NCI-H69 (cell line): ENCODE measurements at regions not wholly inside any gene's neighbourhood (a gene's known extent, or its start where the extent isn't known, plus 50 kb on each side); places are given as distances from the start of the nearest gene placed in this dataset.
"Not testable (repeated sequence)": the region's sequence is repeated elsewhere in the genome, so short reads cannot be mapped to it uniquely, and the experiment has no call there.

Source experiments
- DNase-seq: peaks from one replicate; lab custom pipeline; 2025; lab: John Stamatoyannopoulos, UW

GRCh38 chr10:64578757-64579156 is 1057.6 kb downstream of the REEP3 start:
- DNase-seq: not testable (repeated sequence)

DNA sequence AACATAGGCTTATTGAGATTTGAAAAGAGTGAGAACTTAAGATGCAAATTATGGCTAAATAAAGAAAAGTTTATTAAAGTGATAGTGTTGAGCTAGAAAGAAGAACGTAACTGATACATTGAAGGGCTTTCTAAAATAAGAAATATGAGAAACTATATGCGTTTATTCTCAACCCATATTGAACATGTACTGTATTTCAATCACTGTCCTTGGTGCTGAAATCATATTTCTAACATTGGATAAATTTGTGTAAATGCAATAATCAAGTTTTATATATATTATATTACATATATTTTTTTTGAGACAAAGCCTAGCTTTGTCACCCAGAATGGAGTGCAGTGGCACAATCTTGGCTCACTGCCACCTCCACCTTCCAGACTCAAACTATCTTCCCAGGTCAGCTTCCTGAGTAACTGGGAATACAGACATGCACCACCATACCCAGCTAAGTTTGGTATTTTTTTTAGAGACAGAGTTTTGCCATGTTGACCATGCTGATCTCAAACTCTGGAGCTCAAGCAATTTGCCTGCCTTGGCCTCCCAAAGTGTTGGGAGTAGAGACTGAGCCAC is 1065.8 kb downstream of the REEP3 start:
- no peak for DNase-seq

- no peak for DNase-seq
Observed at GRCh38 chr10:64594072-64594471, 1072.9 kb downstream of the REEP3 start.

- DNase-seq: no peak
Observed at GRCh38 chr10:64598600-64598999, 1077.4 kb downstream of the REEP3 start.

DNA sequence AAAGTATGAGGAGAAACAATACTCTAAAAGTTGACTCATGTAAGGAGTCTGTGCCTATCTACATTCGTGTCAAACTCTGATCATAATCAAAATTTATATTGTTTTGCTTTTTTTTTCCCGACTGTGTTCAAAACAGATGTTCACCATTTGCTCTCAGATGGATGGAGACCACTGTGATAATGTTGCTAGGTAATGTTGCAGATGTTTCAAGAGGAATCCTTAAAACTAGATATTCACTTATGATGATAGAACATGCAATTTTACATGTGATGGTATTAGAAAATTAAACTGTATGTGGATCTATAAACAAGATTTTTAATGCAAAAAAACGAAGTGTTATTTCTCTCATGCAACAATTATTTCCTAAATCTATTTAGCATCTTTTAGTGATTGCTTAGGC is 1080.1 kb downstream of the REEP3 start:
- no peak for DNase-seq

GRCh38 chr10:64617085-64617484 is 1095.9 kb downstream of the REEP3 start:
- no peak for DNase-seq

- DNase-seq: no peak
Observed at GRCh38 chr10:64619102-64619501, 1097.9 kb downstream of the REEP3 start.

GRCh38 chr10:64626924-64627323 is 1105.7 kb downstream of the REEP3 start:
- no peak for DNase-seq

- DNase-seq: no peak
Observed at GRCh38 chr10:64630534-64630933, 1109.3 kb downstream of the REEP3 start.

DNA sequence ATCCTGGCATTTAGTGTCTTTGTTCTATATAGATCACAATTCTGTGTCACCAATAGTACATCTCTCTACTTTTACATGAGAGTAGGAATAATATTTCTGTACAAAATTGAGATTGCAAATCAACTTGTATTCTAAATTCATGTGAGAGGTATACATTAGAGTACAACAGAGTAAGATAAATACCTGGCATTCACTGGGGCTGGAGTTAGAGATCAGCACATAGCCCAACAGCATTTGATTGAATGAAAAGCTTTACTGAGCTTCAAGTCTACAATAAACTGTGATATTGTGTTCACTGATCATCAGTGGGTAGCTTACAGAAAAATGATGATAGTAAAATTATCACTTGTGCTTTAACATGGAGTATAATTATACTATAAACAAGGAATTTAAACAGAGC is 1114.7 kb downstream of the REEP3 start:
- no peak for DNase-seq

GRCh38 chr10:64636461-64636860 is 1115.3 kb downstream of the REEP3 start:
- no peak for DNase-seq

GRCh38 chr10:64637939-64638338 is 1116.7 kb downstream of the REEP3 start:
- no peak for DNase-seq

DNA sequence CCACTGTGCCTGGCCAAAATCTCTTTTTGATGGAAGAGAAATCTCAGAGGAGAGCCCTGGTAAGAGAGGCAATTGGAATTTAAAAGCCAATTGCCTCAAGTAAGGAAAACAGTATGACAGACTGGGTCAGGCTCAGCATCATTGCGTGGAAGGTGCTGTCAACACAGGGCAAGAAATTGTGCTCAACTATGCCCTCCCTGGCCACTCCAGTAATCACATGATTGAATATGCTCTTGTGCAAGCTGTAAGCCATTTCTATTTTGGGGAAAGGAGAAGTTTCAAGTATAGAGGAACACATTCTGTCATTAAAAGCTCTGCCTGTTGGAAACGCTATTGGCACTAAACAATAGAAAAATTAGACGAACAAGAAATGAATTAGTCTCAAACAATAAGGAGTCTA is 1127.7 kb downstream of the REEP3 start:
- DNase-seq: peak; percentile 0

- DNase-seq: no peak
Observed at GRCh38 chr10:64658528-64658927, 1137.3 kb downstream of the REEP3 start.

GRCh38 chr10:64659311-64659710 is 1138.1 kb downstream of the REEP3 start:
- DNase-seq: no peak

GRCh38 chr10:64682043-64682442 is 1160.8 kb downstream of the REEP3 start:
- DNase-seq: no peak

- DNase-seq: no peak
Observed at GRCh38 chr10:64690194-64690593, 1169.0 kb downstream of the REEP3 start.

DNA sequence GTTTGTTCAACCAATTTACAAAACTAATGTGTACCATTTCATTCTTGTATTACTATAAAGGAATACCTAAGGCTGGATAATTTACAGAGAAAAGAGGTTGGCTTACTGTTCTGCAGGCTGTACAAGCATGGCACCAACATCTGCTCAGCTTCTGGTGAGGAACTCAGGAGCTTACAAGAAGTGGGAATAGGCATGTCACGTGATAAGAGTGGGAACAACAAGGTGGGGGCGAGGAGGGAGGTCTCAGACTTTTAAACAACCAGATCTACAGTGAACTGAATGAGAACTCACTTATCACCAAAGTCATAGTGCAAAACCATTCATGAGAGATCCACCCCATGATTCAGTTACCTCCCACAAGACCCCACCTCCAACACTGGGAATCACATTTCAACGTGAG is 1178.0 kb downstream of the REEP3 start:
- no peak for DNase-seq

DNA sequence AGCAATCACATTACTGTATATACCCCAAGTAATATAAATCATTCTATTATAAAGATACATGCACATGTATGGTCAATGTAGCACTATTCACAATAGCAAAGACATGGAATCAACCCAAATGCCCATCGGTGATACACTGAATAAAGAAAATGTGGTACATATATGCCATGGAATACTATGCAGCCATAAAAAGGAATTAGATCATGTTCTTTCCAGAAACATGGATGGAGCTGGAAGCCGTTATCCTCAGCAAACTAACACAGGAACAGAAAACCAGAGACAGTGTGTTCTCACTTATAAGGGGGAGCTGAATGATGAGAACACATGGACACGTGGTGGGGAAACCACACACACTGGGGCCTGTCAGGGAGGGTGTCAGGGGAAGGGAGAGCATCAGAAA is 1180.9 kb downstream of the REEP3 start:
- DNase-seq: not testable (repeated sequence)

DNA sequence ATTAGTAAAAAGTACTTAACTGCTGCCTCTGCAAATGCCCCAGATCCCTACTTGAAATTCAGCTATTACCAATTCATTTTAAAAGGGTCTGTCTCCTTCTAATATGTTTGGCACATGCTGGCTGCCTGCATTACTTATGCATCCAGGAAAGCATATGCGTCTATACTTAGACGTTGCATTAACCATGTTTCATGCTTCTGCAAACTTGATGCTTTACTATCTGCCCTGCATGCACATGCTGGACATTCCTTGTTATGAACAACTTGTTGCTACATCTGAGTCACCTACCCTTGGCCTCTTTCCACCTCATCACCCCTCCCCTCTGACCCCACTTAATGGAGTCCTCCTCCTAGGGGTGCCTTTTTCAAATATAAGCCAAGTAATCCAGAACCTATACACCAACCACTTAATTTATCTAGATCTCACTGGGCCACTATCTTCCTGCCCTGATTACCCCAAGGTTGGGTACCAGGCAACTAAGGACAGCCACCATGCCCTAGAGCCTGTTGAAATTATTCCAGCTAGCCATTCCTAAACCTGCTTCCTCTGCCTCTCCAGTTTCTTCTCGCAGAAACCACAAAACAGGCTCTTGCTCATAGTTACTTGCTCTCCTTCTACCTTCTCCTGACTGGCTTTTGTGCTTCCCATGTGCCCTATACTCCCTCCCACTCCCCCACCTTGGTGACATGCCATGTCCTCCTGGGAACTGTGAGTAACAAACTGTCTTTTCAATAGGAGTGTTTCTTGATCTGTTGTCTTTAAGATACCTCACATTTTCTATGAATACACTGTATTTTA is 1187.9 kb downstream of the REEP3 start:
- no peak for DNase-seq

GRCh38 chr10:64726466-64726865 is 1205.3 kb downstream of the REEP3 start:
- DNase-seq: no peak

- DNase-seq: no peak
Observed at GRCh38 chr10:64731016-64731415, 1209.8 kb downstream of the REEP3 start.

DNA sequence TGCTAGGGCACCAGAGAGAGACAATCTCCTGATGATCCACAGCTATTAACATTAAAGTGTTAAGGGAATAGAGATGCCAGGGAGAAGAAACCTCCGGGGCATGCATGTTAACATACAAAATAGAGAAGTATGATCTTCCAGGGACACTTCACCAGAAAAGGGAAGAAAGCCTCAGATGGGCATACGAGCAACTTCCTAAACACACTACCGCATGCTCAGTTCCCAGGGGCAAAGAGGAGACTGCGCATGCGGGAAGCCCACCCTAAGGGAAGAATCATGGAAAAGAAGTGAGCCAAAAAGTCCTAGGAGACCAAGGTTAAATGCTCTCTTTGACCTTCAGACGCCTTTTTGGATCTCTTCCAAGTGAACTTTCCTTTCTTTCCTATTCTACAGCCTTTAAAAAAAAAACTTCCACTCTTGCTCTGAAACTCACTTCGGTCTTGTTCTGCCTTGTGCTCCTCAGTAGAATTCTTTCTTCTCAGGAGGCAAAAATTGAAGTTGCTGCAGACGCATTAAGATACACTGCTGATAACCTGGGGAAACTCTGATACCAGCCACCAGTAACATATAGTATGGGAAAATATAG is 1211.3 kb downstream of the REEP3 start:
- DNase-seq: no peak
